Stimulated activated CD4-positive, alpha-beta T cell treated with anti-CD3 and anti-CD28 coated beads, TNF-alpha, amount 100 ng/mL, for 48 hours (primary cell): ENCODE measurements at regions not wholly inside any gene's neighbourhood (a gene's known extent, or its start where the extent isn't known, plus 50 kb on each side); places are given as distances from the start of the nearest gene placed in this dataset.

Experiments
- DNase-seq, 3 donors: peaks; one replicate each; pipeline ENCODE4 v3.0.0-alpha.2; 2020; ENCODE audit warnings: low read depth in 3 of 3

- no peak for DNase-seq
Observed at GRCh38 chr6:19454721-19455392, 382.3 kb upstream of the ID4 start.

GRCh38 chr6:19463250-19463649 lies 373.9 kb upstream of the ID4 start:
- DNase-seq, result no peak

GRCh38 chr6:19463925-19464324 lies 373.2 kb upstream of the ID4 start:
- no peak for DNase-seq

GRCh38 chr6:19465256-19465655 lies 371.9 kb upstream of the ID4 start:
- no peak for DNase-seq

- DNase-seq, result no peak
Observed at GRCh38 chr6:19465760-19466159, 371.4 kb upstream of the ID4 start.

- DNase-seq, result no peak
Observed at GRCh38 chr6:19470333-19470732, 366.8 kb upstream of the ID4 start.

GRCh38 chr6:19472153-19472552 lies 365.0 kb upstream of the ID4 start:
- DNase-seq, result no peak

- no peak for DNase-seq
Observed at GRCh38 chr6:19472850-19473249, 364.3 kb upstream of the ID4 start.

- DNase-seq, result no peak
Observed at GRCh38 chr6:19477563-19477962, 359.6 kb upstream of the ID4 start.

- no peak for DNase-seq
Observed at GRCh38 chr6:19478273-19478672, 358.9 kb upstream of the ID4 start.

- no peak for DNase-seq
Observed at GRCh38 chr6:19478992-19479391, 358.2 kb upstream of the ID4 start.

GRCh38 chr6:19479551-19479950 lies 357.6 kb upstream of the ID4 start:
- DNase-seq, result no peak

GRCh38 chr6:19492636-19493405 lies 344.3 kb upstream of the ID4 start:
- no peak for DNase-seq

- no peak for DNase-seq
Observed at GRCh38 chr6:19501737-19502245, 335.4 kb upstream of the ID4 start.

GRCh38 chr6:19502301-19502700 lies 334.9 kb upstream of the ID4 start:
- no peak for DNase-seq

- DNase-seq, result no peak
Observed at GRCh38 chr6:19515939-19516338, 321.2 kb upstream of the ID4 start.

GRCh38 chr6:19519941-19520340 lies 317.2 kb upstream of the ID4 start:
- no peak for DNase-seq

GRCh38 chr6:19524366-19525186 lies 312.6 kb upstream of the ID4 start:
- no peak for DNase-seq

GRCh38 chr6:19525673-19526072 lies 311.5 kb upstream of the ID4 start:
- DNase-seq, result no peak

GRCh38 chr6:19530188-19530587 lies 307.0 kb upstream of the ID4 start:
- no peak for DNase-seq

- DNase-seq, result no peak
Observed at GRCh38 chr6:19535351-19535750, 301.8 kb upstream of the ID4 start.

GRCh38 chr6:19536838-19537237 lies 300.3 kb upstream of the ID4 start:
- DNase-seq, result no peak
